Right lobe of liver (tissue), 6 donors: ENCODE measurements at regions not wholly inside any gene's neighbourhood (a gene's known extent, or its start where the extent isn't known, plus 50 kb on each side); places are given as distances from the start of the nearest gene placed in this dataset.
"Not testable (repeated sequence)": the region's sequence is repeated elsewhere in the genome, so short reads cannot be mapped to it uniquely, and the experiment has no call there.

Experiments
- ATAC-seq, 4 donors: fragments of 200-7000 bp; cut with Tn5 transposase; one replicate each; pipeline ENCODE4 v1.9.1; 2020; ENCODE audit warnings: mild to moderate bottlenecking in 4 of 4, moderate library complexity in 4 of 4
- DNase-seq, 3 donors: peaks; one replicate each; pipeline ENCODE4 v3.0.0-alpha.2; 2020
- H3K27ac ChIP-seq, 3 donors: fragments of 200-600 bp; one replicate each; pipeline ENCODE4 v1.8.0; 2022
- H3K27me3 ChIP-seq, 2 donors: fragments of 200-600 bp; one replicate each; pipeline ENCODE4 v1.8.0; 2022
- H3K36me3 ChIP-seq, 4 donors: fragments of 200-600 bp; sonication (generic) in 1 of 4; one replicate each; pipeline versions ENCODE4 v1.5.1 to v1.8.0; 2017 to 2022; ENCODE audit warnings: control low read depth in 1 of 4
- H3K4me1 ChIP-seq, 4 donors: fragments of 200-600 bp; sonication (generic) in 1 of 4; one replicate each; pipeline versions ENCODE4 v1.5.1 to v1.8.0; 2017 to 2022; ENCODE audit warnings: control low read depth in 1 of 4
- H3K4me3 ChIP-seq, 3 donors: fragments of 200-600 bp; one replicate each; pipeline ENCODE4 v1.8.0; 2022
- H3K9me3 ChIP-seq, 4 donors: fragments of 200-600 bp; sonication (generic) in 1 of 4; one replicate each; pipeline versions ENCODE4 v1.5.1 to v1.8.0; 2017 to 2022; ENCODE audit warnings: control low read depth in 1 of 4
- CTCF ChIP-seq, 4 donors: fragments of 200-600 bp in 3 of 4; fragments of 450-650 bp in 1 of 4; IDR thresholded peaks; one replicate each; pipeline versions ENCODE4 v1.5.1 to v1.8.0; 2016 to 2022; ENCODE audit warnings: antibody characterized with exemption in 4 of 4, mild to moderate bottlenecking in 2 of 4
- POLR2A ChIP-seq: fragments of 450-650 bp; IDR thresholded peaks from one replicate; pipeline ENCODE4 v1.6.1; 2017; ENCODE audit warnings: antibody characterized with exemption, mild to moderate bottlenecking
- WGBS: methylation state at CpG from one replicate; pipeline ENCODE4 v1.1.6; 2018; ENCODE audit warnings: low coverage, low lambda C conversion rate; ENCODE audit not compliant: insufficient coverage; ENCODE audit errors: missing lambda C conversion rate; 5-methylcytosine and 5-hydroxymethylcytosine counted together
- intact Hi-C, 2 donors: fragments of 100-400 bp; cut with DNase I; formaldehyde crosslinking; loops; one replicate each; pipeline versions ENCODE4 v1.11.2 to v1.14.1; 2022
- donor health status: DM: no; HTN: yes; CAD: no.
- donor health status: DM: no; HTN: no; CAD: no.
- donor health status: DM: no; HTN: no; CAD: no.
- donor health status: DM: no; HTN: yes; CAD: no.
- donor health status: DM: no; HTN: yes; CAD: no.

DNA sequence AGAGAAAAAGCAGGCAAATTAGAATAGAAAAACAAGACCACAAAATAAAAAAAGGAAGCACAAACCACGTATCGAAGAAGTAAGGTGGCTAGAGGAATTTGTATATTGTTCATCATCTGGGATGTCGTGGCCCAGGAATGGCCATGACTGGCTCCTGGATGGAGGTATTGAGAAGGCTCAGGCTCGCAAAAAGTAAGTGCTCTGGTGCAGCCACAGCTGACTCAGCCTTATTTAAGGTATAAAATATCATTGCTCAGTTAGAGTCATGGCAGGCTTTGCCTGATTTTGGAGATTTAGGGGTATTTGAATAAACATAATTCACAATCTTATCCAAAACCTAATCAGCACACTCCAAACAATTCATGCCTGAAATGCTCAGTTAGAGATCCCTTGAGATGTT, 78.4 kb upstream of the FANCL start:
- H3K4me3 ChIP-seq, result no peak overlapping the region
- DNase-seq (no peak), ATAC-seq (no peak)
- H3K27me3 ChIP-seq, result no peaks in the 10 kb centered on the region
- H3K4me1 ChIP-seq, result no peaks in the 10 kb centered on the region
- intact Hi-C loops, result no loop called here
- H3K27ac ChIP-seq, result no peak overlapping the region
- H3K36me3 ChIP-seq, result no peaks in the 10 kb centered on the region
- no peaks in the 10 kb centered on the region for H3K9me3 ChIP-seq
- WGBS, result 53% methylated on average over 4 of the region's 4 CpGs
- no peak for TF ChIP-seq CTCF (IDR thresholded peaks at IDR 0.05)

- WGBS, result 52% methylated on average over 7 of the region's 7 CpGs
- H3K36me3 ChIP-seq, H3K9me3 ChIP-seq, DNase-seq, H3K27ac ChIP-seq, H3K4me1 ChIP-seq, H3K27me3 ChIP-seq, ATAC-seq, intact Hi-C loops, H3K4me3 ChIP-seq: not testable (repeated sequence)
Observed at GRCh38 chr2:58318949-58319348, 77.8 kb upstream of the FANCL start.

- DNase-seq (no peak), ATAC-seq (no peak)
- Histone ChIP-seq H3K27me3 (no peaks in the 10 kb centered on the region), H3K4me1 (no peaks in the 10 kb centered on the region), H3K27ac (no peak overlapping the region), H3K9me3 (no peaks in the 10 kb centered on the region), H3K4me3 (no peak overlapping the region), H3K36me3 (no peaks in the 10 kb centered on the region)
- intact Hi-C loops, result no loop called here
- 58% methylated on average over 2 of the region's 2 CpGs for WGBS
- no peak for TF ChIP-seq CTCF (IDR thresholded peaks at IDR 0.05)
- no peak for TF ChIP-seq POLR2A
Observed at GRCh38 chr2:58313926-58314325, 72.8 kb upstream of the FANCL start.

- DNase-seq (no peak), ATAC-seq (no peak)
- no peaks in the 10 kb centered on the region for H3K4me1 ChIP-seq
- H3K4me3 ChIP-seq, result no peak overlapping the region
- no peak for TF ChIP-seq POLR2A
- no peak for TF ChIP-seq CTCF (IDR thresholded peaks at IDR 0.05)
- H3K9me3 ChIP-seq, result no peaks in the 10 kb centered on the region
- H3K27ac ChIP-seq, result no peak overlapping the region
- no peaks in the 10 kb centered on the region for H3K27me3 ChIP-seq
- H3K36me3 ChIP-seq, result no peaks in the 10 kb centered on the region
- intact Hi-C loops, result no loop called here
Observed at GRCh38 chr2:58308435-58308834, 67.3 kb upstream of the FANCL start.

DNA sequence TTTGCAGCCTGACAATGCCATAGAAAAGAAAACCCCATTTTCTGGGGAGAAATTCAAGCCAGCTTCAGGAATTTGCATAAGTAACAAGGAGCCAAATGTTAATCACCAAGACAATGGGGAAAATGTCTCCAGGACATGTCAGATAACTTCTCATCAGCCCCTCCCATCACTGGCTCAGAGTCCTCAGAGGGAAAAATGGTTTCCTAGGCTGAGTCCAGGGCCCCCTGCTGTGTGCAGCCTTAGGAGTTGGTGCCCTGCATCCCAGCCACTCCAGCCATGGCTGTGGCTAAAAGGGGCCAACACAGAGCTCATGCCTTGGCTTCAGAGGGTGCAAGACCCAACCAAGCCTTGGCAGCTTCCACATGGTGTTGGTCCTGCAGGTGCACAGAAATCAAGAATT, 63.7 kb upstream of the FANCL start:
- no peaks in the 10 kb centered on the region for H3K9me3 ChIP-seq
- H3K4me3 ChIP-seq, result no peak overlapping the region
- H3K27me3 ChIP-seq, result no peaks in the 10 kb centered on the region
- no peak overlapping the region for H3K27ac ChIP-seq
- TF ChIP-seq CTCF (IDR thresholded peaks at IDR 0.05), result no peak
- H3K4me1 ChIP-seq, result no peaks in the 10 kb centered on the region
- no peak for DNase-seq
- intact Hi-C loops, result no loop called here
- ATAC-seq, result no peak
- H3K36me3 ChIP-seq, result no peaks in the 10 kb centered on the region
